Stimulated activated CD8-positive, alpha-beta memory T cell treated with anti-CD3 and anti-CD28 coated beads, Interleukin-12 subunit alpha, Interleukin-12 subunit beta, amount 100 ng/mL, for 4 hours (primary cell): ENCODE measurements at regions not wholly inside any gene's neighbourhood (a gene's known extent, or its start where the extent isn't known, plus 50 kb on each side); places are given as distances from the start of the nearest gene placed in this dataset.
"Not testable (repeated sequence)": the region's sequence is repeated elsewhere in the genome, so short reads cannot be mapped to it uniquely, and the experiment has no call there.

Experiments used
- DNase-seq: peaks from one replicate; pipeline ENCODE4 v3.0.0-alpha.2; 2020; ENCODE audit warnings: low read depth

DNA sequence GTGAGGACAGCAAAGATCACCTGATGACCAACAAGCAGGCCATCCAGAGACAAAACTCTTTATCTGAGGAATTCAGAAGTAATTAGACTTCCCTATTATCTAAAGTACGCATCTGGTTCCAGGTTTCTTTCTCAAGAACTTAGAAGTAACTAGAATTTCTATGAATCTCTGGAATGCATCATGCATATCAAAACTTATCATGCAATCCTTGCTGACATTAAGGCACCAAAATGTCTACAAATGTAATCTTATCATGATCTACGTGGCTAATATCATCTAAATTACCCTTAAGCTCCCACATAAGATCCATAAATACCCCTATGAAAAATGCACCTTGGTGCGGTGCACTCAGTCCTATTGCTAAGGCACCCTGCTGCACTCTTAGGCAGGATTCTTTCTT is 488.1 kb upstream of the TLE4 start:
- DNase-seq, result no peak

DNA sequence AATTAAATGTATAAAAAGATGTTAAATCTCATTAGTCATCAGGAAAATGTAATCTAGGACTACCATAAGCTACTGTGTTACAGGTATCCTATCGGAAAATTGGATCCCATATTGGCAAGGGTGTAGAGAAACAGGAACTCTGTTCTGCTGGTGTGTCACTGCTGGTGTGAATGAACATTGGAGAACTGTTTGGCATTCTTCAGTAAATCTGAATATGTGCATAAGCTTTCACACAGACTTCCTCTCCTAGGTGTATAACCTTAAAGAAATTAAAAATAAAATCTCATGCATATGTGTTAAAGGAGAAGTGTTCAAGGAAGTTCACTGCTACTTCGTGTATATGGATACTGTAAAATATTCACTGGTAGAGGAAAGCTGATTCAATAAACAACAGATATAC is 484.6 kb upstream of the TLE4 start:
- no peak for DNase-seq

DNA sequence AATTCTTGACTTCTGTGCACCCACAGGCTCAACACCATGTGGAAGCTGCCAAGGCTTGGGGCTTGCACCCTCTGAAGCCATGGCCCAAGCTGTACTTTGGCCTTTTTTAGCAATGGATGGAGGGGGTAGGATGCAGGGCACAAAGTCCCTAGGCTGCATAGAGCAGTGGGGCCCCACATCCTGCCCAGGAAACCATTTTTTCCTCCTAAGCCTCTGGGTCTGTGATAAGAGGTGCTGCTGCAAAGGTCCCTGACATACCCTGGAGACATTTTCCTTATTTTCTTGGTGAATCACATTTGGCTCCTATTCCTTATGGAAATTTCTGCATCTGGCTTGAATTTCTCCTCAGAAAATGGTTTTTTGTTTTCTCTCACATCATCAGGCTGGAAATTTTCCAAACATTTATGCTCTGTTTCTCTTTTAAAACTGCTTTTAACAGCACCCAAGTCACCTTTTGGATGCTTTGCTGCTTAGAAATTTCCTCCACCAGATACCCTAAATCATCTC is 482.7 kb upstream of the TLE4 start:
- no peak for DNase-seq

DNA sequence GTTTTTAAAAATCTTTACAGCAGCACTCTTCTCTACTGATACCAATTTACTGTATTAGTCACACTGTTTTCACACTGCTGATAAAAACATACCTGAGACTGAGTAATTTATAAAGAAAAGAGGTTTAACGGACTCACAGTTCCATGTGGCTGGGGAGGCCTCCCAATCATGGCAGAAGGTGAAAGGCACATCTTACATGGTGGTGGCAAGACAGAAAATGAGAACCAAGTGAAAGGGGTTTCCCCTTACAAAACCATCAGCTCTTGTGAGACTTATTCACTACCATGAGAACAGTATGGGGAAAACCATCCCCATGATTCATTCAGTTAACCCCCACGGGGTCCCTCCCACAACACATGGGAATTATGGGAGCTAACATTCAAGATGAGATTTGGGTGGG is 481.9 kb upstream of the TLE4 start:
- DNase-seq, result not testable (repeated sequence)

DNA sequence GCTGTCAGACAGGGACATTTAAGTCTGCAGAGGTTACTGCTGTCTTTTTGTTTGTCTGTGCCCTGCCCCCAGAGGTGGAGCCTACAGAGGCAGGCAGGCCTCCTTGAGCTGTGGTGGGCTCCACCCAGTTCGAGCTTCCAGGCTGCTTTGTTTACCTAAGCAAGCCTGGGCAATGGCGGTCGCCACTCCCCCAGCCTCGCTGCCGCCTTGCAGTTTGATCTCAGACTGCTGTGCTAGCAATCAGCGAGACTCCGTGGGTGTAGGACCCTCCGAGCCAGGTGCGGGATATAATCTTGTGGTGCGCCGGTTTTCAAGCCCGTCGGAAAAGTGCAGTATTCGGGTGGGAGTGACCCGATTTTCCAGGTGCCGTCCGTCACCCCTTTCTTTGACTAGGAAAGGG is 468.5 kb upstream of the TLE4 start:
- not testable (repeated sequence) for DNase-seq

DNA sequence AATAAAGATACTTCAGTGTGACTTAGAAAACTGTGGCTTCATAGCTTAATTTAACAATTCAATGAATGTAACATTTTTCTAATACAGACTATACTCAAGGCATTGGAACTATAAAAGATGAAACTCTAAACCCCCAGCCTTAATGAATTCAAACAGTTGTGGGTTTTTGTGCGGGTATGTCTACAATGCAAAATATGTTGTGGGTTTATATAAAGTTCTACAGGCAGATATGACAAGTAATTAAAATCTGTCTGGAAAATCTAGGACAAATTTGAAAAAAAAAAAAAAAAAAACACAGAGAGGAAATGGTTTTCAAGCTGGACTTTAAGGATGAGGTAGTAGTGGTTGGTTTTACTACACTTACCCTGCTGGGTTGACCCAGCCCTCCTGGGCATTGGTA is 467.5 kb upstream of the TLE4 start:
- DNase-seq, result no peak

DNA sequence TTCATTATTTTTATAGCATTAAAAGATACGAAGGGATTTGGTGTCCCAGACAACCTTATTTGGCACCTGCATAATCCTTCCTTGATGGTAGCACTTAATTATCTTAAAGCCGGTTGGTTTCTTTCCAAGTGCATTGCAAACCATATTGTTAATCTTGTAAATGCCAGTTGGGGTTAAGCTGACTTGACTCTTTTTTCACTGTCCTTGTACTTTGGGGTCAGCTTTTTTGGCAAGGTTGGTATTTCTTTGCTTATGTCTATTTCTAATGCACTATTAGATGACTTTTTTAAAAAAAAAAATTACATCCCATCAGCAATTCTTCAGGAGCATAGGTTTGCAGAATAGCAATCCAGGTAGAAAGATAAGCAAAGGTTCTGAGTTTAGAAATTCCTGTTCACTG is 466.8 kb upstream of the TLE4 start:
- DNase-seq, result no peak

DNA sequence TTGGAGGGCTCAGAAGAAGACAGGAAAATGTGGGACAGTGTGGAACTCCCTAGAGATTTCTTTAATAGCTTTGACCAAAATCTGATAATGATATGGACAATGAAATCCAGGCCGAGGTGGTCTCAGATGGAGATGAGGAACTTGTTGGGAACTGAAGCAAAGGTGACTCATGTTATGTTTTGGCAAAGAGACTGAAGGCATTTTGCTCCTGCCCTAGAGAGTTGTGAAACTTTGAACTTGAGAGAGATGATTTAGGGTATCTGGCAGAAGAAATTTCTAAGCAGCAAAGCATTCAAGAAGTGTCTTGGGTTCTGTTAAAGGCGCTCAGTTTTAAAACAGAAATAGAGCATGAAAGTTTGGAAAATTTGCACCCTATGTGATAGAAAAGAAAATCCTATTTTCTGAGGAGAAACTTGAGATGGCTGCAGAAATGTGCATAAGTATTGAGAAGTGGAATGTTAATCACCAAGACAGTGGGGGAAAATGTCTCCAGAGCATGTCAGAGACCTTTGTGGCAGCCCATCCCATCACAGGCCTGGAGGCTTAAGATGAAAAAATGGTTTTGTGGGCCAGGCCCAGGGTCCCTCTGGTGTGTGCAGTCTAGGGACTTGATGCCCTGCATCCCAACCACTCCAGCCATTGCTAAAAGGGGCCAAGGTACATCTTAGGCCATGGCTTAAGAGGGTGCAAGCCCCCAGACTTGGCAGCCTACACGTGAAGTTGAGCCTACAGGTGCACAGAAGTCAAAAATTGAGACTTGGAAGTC is 463.7 kb upstream of the TLE4 start:
- DNase-seq, result no peak

DNA sequence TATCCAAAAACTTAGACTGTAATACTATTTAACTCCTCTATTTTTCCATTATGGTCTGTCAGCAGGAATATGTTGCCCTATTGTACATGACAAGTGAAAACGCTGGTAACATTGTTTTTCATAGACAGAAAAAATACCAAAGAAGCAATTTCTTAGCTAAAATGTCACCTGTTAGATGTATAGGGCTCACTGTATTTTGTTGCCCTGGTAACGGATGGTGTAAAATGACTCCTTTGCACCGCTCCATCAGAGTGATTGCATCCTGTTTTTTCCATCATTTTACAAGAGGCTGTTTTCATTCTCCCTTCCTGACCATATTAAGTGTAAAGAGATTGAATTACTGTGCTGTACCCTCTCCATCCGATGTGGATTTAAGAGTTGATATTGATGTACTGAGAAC is 460.1 kb upstream of the TLE4 start:
- DNase-seq, result no peak

DNA sequence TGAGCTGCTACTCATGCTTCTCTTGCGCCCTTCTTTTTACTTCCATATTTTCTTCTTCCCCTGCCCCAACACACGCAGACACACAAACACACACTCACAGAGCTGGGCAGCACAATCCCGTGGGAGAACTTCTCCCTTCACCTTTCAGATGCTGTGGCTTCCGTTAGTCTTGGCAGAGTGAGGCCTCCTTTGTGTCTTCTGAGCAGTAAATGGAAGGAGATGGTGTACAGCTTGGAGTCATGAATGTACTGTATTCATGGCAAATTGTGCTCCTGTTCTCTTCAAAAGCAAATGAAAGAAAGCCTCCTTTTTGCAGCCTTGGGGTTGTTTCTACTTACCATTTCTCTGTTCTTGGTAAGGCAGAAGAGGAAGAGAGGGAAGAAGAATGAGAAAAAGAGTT is 456.6 kb upstream of the TLE4 start:
- DNase-seq, result no peak

DNA sequence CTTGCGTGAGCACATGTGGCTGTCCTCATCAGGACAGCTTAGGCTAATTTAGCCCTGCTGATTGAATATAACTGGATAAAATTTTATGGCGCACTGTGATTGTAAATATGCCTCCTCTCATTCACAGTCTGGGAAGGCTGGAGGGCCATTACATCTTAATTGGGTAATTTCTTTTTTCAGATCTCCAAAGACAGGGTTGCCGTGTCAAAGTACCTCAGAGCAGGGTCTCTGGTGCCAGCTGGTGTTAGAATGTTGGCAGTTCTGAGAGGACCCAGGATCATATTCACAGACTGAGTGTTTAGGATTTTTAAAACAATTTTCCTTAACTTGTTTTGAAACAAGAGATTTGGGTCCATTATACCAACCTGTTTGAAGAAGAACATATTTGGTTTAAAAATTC is 455.7 kb upstream of the TLE4 start:
- no peak for DNase-seq

DNA sequence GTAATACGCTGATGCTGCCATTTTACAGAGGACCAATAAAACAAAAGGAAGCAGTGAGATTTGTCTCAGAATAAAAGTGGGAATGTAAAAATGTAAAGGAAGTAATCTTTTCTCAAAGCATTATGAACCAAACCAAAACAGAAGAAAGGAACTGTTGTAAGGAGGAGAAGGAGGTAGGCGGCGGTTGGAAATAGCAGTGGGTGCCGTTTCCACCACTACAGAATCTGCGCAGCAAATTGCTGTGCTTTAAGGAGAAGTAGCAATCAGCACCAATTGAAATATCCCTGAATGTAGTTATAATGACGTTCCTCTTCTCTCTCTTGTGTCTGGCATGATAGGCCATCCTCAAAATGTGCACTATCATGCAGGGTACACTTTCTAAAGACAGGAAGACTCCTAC is 455.1 kb upstream of the TLE4 start:
- DNase-seq, result no peak

DNA sequence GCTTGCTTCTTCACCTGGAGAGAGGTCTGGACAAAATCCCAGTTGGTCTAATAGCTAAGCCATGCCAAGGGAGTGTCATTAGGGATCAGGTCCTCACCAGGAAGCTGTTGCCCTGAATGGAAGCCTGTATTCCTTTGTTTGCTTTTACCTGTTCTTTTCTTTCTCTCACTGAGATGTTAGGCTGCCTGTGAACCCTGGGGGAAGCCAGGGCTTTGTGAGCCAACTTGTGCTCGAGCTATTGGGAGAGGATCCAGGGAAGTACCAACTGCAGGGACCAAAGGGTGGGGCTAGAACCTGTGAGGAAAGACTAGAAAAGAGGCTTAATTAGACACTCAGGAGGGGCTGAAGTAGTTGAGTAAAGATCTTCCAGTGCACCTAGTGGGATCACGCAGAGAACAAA is 451.2 kb upstream of the TLE4 start:
- no peak for DNase-seq

DNA sequence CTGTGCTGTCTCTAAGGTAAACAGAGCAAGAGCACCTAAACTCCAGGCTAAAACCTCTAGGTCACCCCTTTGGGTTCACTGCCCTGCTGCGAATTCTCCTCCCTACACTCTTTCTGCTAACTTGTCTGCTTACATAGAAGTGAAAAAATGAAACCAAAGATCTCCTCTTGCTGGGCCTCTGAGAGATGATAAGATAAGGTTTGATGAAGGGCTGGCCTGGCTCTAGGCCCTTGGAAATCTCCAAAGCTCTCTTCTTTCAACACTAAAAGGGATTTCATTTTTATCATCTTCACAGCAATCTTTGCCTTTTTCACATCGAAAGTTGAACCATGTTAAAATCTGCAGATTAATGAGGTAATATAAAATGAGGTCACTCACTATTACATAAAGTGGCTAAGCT is 450.8 kb upstream of the TLE4 start:
- DNase-seq, result no peak

DNA sequence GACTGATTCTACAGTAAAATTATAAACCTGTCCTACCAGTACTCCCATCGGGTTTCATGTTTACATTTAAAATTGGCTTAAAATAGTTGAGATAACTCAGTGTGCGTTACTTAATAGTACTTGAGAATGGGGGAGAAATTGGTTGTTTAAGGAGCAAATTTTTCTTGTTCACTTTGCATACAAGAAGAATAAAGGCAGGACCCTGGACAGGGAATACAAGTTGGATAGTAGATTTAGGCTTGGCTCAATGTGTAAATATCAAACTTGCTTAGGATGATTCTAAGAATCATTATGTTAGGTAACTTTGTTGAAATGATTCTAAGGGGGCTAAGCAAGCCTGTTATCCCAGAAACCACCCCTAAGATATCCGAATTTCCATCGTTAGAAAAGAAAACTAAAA is 448.4 kb upstream of the TLE4 start:
- no peak for DNase-seq

DNA sequence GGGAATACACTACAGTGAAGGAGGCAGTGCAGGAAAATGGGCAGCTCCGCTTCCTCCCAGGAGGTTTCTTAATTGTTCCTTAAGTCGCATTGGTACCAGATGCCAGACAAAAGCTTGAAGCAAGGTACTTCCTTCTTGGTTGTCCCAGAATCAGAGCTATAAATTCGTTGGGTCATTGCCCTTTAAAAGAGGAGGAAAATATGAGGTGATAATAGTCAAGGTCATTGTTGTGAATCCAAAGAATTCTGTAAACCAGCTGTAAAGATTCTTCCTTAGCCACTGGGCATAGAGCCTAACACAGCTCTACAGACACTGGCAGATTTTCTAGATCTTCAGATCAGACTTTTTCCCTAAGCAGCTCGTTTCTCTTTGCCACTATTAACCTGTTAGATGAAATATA is 444.1 kb upstream of the TLE4 start:
- no peak for DNase-seq

DNA sequence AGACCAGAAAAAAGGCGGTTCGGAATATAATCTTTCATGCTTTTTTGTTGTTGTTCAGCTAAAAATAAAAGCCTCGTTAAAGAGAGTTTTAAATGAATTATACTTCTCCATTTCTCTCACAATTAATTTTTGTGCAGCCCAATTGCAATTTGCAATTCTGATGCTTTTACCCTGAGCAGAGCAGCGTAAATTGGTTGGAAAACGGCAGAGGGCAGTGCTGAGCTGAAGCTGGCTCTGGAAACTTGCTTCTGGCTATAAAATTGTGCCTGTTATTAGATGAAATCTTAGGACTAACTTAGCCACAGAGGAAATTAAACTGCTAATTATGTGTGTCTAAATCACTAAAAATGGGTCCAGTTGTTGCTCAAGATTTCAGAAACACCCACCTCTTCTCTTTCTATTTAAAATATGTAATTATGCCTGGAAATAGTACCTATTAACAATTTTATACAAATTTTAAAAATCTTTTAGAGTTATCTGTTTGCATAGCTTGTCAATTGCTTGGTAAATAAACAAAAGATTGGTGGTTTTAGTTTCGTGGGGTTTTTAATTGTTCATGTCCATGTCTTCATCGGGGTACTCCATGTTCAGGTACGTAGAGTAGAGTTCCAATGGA is 441.8 kb upstream of the TLE4 start:
- no peak for DNase-seq

DNA sequence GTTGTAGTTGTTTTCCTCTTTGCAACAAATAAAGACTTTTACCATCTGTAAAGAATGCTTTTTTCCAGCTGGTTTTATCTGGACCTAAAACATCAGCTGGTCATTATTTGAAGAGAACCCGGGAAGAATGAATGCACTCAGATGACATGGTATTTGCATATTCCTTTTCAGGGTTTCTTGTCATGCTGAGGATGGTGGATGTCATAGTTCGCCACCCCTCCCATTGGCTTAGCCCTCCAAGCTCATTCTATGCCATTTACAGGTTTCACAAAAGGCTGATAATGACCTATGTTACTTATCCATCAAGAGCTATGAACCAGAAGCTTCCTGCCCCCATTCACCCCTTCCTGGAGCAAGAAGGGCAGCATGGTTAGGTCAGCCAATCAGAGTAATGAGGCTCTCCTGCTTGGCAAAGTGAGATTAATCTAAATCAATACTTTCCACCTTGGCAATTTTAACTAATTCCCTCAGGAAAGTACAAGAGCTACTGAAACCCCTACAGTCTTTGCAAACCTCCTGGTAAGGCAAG is 440.5 kb upstream of the TLE4 start:
- no peak for DNase-seq

DNA sequence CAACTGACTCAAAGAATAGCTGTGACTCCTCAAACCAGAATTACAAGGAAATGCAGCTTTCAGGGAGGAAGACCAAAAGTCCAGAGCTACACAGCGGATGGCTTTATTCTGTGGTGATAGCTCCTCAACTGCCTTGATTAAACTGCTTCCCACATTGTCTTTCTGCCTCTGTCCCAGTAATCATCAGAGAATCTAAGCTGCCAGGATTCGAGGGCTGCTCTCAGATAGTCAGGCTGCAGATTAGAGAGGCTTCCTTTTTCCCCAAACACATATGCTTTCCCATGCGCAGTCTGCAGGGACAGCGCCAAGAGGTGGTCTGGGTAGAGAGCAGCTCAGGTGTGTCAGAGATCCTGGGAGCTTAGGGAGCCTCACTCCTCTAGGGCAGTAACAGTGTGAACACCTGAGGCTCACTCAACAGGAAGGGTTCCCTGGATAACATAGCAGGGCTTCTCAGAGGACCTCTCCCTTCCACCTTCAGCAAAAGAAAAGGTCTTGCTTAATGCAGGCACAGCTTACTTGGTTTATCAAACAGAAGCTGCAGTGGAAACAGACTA is 439.9 kb upstream of the TLE4 start:
- no peak for DNase-seq

DNA sequence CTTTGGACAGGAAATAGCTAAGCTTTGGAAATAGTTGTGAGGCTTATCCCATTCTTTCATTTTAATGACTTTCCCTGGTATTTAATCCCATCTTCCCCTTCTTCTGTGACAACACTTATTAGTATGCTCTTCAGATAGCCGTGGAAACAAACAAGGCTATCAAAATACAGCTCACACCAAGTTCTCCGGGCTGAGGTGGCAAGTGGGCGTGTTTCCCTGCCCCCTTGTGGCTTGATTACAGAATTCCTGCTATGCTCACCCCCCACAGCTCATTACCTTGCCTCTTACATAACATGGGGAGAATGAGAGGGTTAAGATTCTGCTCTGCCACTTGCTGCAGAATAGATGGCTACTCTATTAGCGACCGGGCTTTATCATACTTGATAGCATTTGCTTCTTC is 437.1 kb upstream of the TLE4 start:
- no peak for DNase-seq

DNA sequence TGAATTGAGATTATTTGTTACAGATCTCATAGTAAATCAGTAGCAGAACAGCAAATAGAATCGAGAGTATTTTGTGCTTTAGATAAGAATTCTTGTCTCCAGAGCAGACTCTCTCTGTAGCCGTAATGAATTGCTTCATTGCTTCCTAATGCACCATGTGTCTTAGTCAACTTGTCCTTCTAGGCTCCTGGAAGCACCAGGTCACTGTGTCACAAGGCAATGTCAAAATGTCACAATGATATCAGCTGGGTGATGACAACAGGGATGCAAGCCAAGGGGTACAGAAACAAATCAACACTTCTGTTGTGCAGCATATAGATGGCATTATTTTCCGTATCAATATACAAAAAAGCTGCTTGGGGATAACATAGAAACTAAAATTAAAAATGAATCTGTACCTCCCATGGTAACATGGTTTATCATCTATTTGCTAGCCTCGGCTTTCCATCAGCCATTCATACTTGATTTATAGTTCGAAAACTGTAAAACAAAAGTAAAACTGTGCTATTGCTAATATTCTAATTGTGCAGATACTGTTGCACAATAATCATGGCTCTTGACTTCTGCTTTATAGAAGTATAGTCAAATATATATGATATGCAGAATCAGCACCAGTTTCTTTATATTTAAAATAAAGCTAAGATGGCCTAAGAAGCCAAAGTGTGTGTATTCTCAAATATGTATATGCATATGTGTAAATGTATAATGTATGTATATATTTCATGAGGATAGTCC is 435.9 kb upstream of the TLE4 start:
- no peak for DNase-seq

DNA sequence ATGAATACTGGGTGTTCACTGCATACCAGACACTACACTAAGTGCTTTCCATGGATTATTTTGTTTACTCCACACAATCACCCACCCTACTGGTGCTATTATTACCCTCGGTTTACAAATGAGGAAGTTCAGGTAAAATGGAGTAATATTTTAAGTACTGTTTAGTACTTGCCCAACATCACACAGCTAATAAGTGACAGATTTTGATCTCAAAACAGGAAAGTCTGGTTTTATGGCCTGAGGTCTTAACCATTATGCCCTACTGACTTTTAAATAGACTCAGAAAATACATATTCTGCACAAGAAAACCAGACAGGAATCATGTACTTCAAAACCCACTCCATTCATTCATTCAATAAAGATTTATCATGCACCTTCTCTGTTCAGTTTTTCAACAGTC is 431.0 kb upstream of the TLE4 start:
- no peak for DNase-seq

DNA sequence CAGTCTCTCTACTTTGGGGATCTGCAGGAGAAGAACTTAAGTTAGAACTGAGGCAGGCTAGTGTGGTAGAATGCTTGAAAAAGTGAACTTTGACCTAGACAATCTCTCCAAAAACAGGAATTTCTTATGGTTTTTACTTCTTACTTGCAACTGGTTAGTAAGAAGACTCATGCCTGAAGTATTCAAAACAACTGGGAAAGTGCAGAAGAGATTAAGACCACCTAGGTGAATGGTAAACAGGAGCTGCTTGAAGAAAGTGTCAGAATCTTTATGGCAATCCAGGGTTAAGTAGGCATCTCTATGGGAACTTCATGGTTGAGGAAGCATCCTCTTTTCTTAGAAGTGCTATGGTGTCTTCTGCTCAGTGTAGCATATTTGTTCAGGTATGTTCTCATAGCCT is 428.6 kb upstream of the TLE4 start:
- no peak for DNase-seq
